SK-N-SH (cell line): ENCODE measurements at regions not wholly inside any gene's neighbourhood (a gene's known extent, or its start where the extent isn't known, plus 50 kb on each side); places are given as distances from the start of the nearest gene placed in this dataset.

Experiments
- CHD2 ChIP-seq: fragments of 150-350 bp; IDR thresholded peaks from 2 replicates; pipeline ENCODE4 v1.6.1; 2018; ENCODE audit warnings: low read length; ENCODE audit not compliant: partially characterized antibody
- CTCF ChIP-seq: fragments of 200-600 bp; sonication (generic); IDR thresholded peaks from 2 replicates; pipeline ENCODE4 v1.6.1; 2017; ENCODE audit warnings: antibody characterized with exemption, mild to moderate bottlenecking, moderate library complexity
- EZH2phosphoT487 ChIP-seq: fragments of 200-600 bp; sonication (generic); IDR thresholded peaks from 2 replicates; pipeline ENCODE4 v1.6.1; 2017; ENCODE audit warnings: low read depth, mixed run types, mild to moderate bottlenecking, antibody characterized with exemption, moderate library complexity, borderline replicate concordance
- FOSL2 ChIP-seq: IDR thresholded peaks from 2 replicates; pipeline ENCODE4 v1.4.0; 2012; ENCODE audit warnings: low read depth, mild to moderate bottlenecking, moderate library complexity, borderline replicate concordance
- JUND ChIP-seq: IDR thresholded peaks from 2 replicates; pipeline ENCODE4 v1.4.0; 2012
- MEF2A ChIP-seq: IDR thresholded peaks from 2 replicates; pipeline ENCODE4 v1.4.0; 2012; ENCODE audit warnings: low read depth, borderline replicate concordance
- NRF1 ChIP-seq: IDR thresholded peaks from 2 replicates; pipeline ENCODE4 v1.6.1; 2012; ENCODE audit warnings: low read depth, mild to moderate bottlenecking, low read length
- POLR2AphosphoS5 ChIP-seq: IDR thresholded peaks from 2 replicates; pipeline ENCODE4 v1.6.1; 2012; ENCODE audit warnings: low read depth, low read length
- SIN3A ChIP-seq: IDR thresholded peaks from 2 replicates; pipeline ENCODE4 v1.6.1; 2012; ENCODE audit warnings: low read depth, mild to moderate bottlenecking, low read length, moderate library complexity, borderline replicate concordance
- TCF12 ChIP-seq: IDR thresholded peaks from 2 replicates; pipeline ENCODE4 v1.4.0; 2012

DNA sequence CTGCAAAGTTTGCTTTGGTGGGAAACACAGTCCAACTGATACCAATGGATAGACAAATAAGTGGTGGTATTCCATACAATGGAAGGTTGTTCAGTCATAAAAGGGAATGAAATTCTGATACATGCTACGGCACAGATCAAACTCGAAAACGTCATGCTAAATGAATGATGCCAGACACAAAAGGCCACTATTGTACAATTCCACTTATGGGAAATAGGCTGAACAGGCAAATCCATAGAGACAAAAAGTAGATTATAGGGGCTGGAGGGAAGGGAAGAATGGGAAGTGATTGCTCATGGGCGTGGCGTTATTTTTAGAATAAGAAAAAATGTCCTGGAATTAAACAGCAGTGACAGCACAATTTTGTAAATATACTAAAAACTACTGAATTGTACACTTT, 66.0 kb upstream of the FOXK1 start:
- TF ChIP-seq FOSL2 (no peak), CTCF (no peak), SIN3A (no peak), CHD2 (no peak), EZH2phosphoT487 (no peak), TCF12 (no peak), POLR2AphosphoS5 (no peak), NRF1 (no peak), JUND (no peak), MEF2A (no peak)
